ENCODE measurements at regions not wholly inside any gene's neighbourhood (a gene's known extent, or its start where the extent isn't known, plus 50 kb on each side); places are given as distances from the start of the nearest gene placed in this dataset.

DNA sequence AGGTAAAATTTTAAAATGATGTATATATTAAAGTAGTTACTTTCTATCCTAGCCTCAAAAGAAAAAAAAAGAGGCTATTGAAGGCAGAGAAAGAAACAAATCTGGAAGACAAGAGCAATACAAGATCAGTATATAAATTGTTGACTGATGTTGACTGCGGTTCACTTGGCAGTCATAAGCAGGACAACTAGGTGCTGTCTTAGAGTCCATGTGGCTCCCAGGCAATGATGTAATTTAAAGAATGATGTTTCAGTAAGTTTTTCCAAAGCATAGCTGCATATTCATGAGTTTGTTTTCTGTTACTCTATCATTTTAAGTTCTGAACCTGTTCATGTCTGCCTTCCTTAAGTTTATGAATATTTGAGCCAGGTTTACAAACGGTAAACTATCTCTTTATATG lies 630.2 kb downstream of the FAT4 start:
- no peak for DNase-seq
- H3K27me3 ChIP-seq (replicated peaks; ENCODE audit: insufficient read depth, low read length) = no peaks in the 10 kb centered on the region
- no peaks in the 10 kb centered on the region for H3F3A ChIP-seq (ENCODE audit: insufficient read depth, low read length)
- H3K4me2 ChIP-seq (ENCODE audit: low read depth, low read length) = no peak overlapping the region
- H2AFZ ChIP-seq (ENCODE audit: low read length) = no peak overlapping the region
- no peaks in the 10 kb centered on the region for H3K36me3 ChIP-seq (replicated peaks; ENCODE audit: insufficient read depth, low read length)
- H3K9me3 ChIP-seq (replicated peaks; ENCODE audit: insufficient read depth, low read length) = no peaks in the 10 kb centered on the region
- no peaks in the 10 kb centered on the region for H3K9me2 ChIP-seq (replicated peaks; ENCODE audit: insufficient read depth, low read length)
- H3K79me2 ChIP-seq (ENCODE audit: low read length) = no peaks in the 10 kb centered on the region
- H3K4me3 ChIP-seq (ENCODE audit: low read length) = no peak overlapping the region
- H3K9ac ChIP-seq (ENCODE audit: low read length) = no peak overlapping the region
- H4K20me1 ChIP-seq (ENCODE audit: insufficient read depth, low read length) = no peaks in the 10 kb centered on the region
- no peaks in the 10 kb centered on the region for H3K4me1 ChIP-seq (ENCODE audit: low read length)
- no peak for TF ChIP-seq EZH2 (optimal IDR thresholded peaks at IDR 0.05; ENCODE audit: low read depth, low read length)
- no peak for TF ChIP-seq EZH2phosphoT487 (IDR thresholded peaks at IDR 0.05; ENCODE audit: low read length)
- TF ChIP-seq, protein P1, sequence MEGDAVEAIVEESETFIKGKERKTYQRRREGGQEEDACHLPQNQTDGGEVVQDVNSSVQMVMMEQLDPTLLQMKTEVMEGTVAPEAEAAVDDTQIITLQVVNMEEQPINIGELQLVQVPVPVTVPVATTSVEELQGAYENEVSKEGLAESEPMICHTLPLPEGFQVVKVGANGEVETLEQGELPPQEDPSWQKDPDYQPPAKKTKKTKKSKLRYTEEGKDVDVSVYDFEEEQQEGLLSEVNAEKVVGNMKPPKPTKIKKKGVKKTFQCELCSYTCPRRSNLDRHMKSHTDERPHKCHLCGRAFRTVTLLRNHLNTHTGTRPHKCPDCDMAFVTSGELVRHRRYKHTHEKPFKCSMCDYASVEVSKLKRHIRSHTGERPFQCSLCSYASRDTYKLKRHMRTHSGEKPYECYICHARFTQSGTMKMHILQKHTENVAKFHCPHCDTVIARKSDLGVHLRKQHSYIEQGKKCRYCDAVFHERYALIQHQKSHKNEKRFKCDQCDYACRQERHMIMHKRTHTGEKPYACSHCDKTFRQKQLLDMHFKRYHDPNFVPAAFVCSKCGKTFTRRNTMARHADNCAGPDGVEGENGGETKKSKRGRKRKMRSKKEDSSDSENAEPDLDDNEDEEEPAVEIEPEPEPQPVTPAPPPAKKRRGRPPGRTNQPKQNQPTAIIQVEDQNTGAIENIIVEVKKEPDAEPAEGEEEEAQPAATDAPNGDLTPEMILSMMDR (IDR thresholded peaks at IDR 0.05; ENCODE audit: low read length) = no peak
- no peak overlapping the region for H3K27ac ChIP-seq (ENCODE audit: low read length)

DNA sequence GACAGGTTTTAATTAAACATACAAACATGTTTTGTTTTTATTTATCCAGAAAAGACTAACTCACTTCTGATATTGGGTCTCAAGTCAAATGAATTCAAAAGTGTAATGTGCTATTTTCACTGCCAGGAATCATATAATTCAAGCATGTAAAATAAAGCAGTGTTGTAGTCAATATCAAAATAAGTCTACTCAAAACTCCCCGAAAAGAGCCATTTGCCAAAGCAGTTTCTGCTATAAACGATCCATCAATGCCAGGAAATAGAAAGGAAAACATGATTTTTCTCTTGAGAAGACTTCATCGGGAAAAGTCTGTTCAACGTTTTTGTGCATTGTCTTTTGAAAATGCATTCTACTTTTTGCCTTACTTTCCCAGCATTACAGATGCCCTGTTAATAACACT lies 633.3 kb downstream of the FAT4 start:
- Histone ChIP-seq H3K27ac (ENCODE audit: low read length) (no peak overlapping the region), H3F3A (ENCODE audit: insufficient read depth, low read length) (no peaks in the 10 kb centered on the region)

DNA sequence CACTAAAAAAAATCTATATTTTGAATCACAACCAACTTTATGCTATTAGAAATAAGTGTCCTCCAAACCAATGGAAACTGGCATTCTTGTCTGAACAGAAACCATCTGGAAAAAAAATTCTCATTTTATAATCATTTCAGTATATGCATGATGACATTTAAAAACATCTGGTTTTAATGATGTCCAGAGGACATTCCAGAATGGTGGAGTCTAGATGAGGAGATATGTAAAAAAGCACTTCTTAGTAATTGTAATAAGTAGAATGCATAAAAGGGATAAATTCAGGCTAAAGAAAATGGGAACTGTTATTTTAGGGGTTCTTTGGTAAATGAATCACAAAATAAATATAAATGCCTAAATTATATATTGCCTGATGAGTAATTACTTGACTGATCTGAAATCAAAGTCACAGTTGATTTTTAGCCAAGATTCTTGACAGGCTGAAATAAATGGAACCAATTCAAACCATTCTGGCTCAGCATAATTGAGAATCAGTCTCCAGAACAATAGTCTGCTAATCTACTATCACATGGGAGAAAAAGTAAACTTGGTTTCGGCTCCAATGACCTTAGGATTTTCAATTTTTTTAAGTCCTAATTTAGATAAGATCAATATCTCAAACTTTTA lies 636.6 kb downstream of the FAT4 start:
- H3K79me2 ChIP-seq (ENCODE audit: low read length) = no peaks in the 10 kb centered on the region
- TF ChIP-seq, protein P1 (IDR thresholded peaks at IDR 0.05; ENCODE audit: low read length) = no peak
- H3K27ac ChIP-seq (ENCODE audit: low read length) = no peak overlapping the region
- H3K4me2 ChIP-seq (ENCODE audit: low read depth, low read length) = no peak overlapping the region
- no peak overlapping the region for H2AFZ ChIP-seq (ENCODE audit: low read length)
- no peak for DNase-seq
- no peak overlapping the region for H3K4me3 ChIP-seq (ENCODE audit: low read length)
- H3K9me3 ChIP-seq (replicated peaks; ENCODE audit: insufficient read depth, low read length) = no peaks in the 10 kb centered on the region
- H3F3A ChIP-seq (ENCODE audit: insufficient read depth, low read length) = no peaks in the 10 kb centered on the region
- H4K20me1 ChIP-seq (ENCODE audit: insufficient read depth, low read length) = no peaks in the 10 kb centered on the region
- H3K36me3 ChIP-seq (replicated peaks; ENCODE audit: insufficient read depth, low read length) = no peaks in the 10 kb centered on the region
- H3K9me2 ChIP-seq (replicated peaks; ENCODE audit: insufficient read depth, low read length) = no peaks in the 10 kb centered on the region
- no peak overlapping the region for H3K9ac ChIP-seq (ENCODE audit: low read length)
- H3K27me3 ChIP-seq (replicated peaks; ENCODE audit: insufficient read depth, low read length) = no peaks in the 10 kb centered on the region
- no peaks in the 10 kb centered on the region for H3K4me1 ChIP-seq (ENCODE audit: low read length)

More for the DNA sequence above, 633.3 kb downstream of the FAT4 start:
- no peak for DNase-seq
- Histone ChIP-seq H3K4me3 (ENCODE audit: low read length) (no peak overlapping the region), H2AFZ (ENCODE audit: low read length) (no peak overlapping the region), H4K20me1 (ENCODE audit: insufficient read depth, low read length) (no peaks in the 10 kb centered on the region), H3K4me2 (ENCODE audit: low read depth, low read length) (no peak overlapping the region), H3K79me2 (ENCODE audit: low read length) (no peaks in the 10 kb centered on the region), H3K4me1 (ENCODE audit: low read length) (no peaks in the 10 kb centered on the region), H3K9ac (ENCODE audit: low read length) (no peak overlapping the region), H3K9me3 (replicated peaks; ENCODE audit: insufficient read depth, low read length) (no peaks in the 10 kb centered on the region), H3K27me3 (replicated peaks; ENCODE audit: insufficient read depth, low read length) (no peaks in the 10 kb centered on the region), H3K9me2 (replicated peaks; ENCODE audit: insufficient read depth, low read length) (no peaks in the 10 kb centered on the region), H3K36me3 (replicated peaks; ENCODE audit: insufficient read depth, low read length) (no peaks in the 10 kb centered on the region)
- TF ChIP-seq EZH2 (optimal IDR thresholded peaks at IDR 0.05; ENCODE audit: low read depth, low read length) (no peak), EZH2phosphoT487 (IDR thresholded peaks at IDR 0.05; ENCODE audit: low read length) (no peak)
- TF ChIP-seq, protein P1 (IDR thresholded peaks at IDR 0.05; ENCODE audit: low read length) = no peak
